ENCODE measurements at regions not wholly inside any gene's neighbourhood (a gene's known extent, or its start where the extent isn't known, plus 50 kb on each side); places are given as distances from the start of the nearest gene placed in this dataset.
A peak's percentile ranks its signal among the peaks of the same experiment; 100 is the strongest.

DNA sequence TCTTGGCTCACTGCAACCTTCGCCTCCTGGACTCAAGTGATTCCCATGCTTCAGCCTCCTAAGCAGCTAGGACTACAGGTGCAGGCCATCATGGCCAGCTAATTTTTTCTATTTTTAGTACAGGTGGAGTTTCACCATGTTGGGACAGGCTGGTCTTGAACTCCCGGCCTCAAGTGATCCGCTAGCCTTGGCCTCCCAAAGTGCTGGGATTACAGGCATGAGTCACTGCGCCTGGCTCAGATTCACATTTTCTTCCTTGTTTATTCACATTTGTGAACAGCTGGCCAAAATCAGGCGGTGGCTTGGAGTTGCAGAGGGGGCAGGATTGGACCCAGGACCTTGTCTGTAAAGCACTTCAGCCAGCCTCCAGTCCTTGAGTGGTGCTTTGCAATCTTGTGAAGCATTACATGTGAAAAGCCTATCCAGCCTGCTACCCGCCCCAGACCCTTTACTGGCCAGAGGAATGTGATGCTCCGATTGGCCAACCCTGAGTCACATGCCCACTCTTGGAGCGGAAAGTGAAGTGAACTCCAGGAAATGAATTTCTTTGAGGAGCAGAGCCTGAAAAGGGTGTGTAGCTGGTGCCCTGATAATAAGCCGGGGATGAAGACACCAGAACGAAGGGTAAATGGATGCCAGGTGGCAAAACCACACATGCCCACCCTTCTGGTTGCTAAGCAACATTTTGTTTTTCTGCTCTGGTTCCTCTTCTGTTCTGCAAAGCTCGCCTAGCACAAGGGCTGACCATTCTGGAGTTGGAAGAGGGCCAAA is 62.6 kb upstream of the PTPRJ start:
- no peaks in the 10 kb centered on the region for H3K27me3 ChIP-seq (ENCODE audit: control insufficient read depth in 4 of 4, insufficient read depth in 4 of 4, low read length in 3 of 4)
- no peak overlapping the region for H3K9ac ChIP-seq (ENCODE audit: low read depth in 1 of 2, low read length in 2 of 2)
- no peak overlapping the region for H3K4me3 ChIP-seq (ENCODE audit: low read depth in 1 of 3, low read length in 3 of 3)
- DNase-seq (ENCODE audit: low spot score), result no peak
- no peaks in the 10 kb centered on the region for H3K36me3 ChIP-seq (ENCODE audit: control insufficient read depth in 4 of 4, insufficient read depth in 3 of 4, low read depth in 1 of 4, low read length in 3 of 4)
- peak; percentile 54 for TF ChIP-seq NR2F2 (IDR thresholded peaks at IDR 0.05)
- TF ChIP-seq SP1 (IDR thresholded peaks at IDR 0.05), result peak; percentile 12
- TF ChIP-seq, protein P1, sequence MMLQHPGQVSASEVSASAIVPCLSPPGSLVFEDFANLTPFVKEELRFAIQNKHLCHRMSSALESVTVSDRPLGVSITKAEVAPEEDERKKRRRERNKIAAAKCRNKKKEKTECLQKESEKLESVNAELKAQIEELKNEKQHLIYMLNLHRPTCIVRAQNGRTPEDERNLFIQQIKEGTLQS (IDR thresholded peaks at IDR 0.05), result no peak
- TF ChIP-seq GABPA (IDR thresholded peaks at IDR 0.05 in 1 of 2, conservative IDR thresholded peaks at IDR 0.05 in 1 of 2), result no peak
- no peak for TF ChIP-seq FOXA1 (IDR thresholded peaks at IDR 0.05)
- TF ChIP-seq TAF1 (conservative IDR thresholded peaks at IDR 0.05), result no peak
- no peak for TF ChIP-seq HNF4G (IDR thresholded peaks at IDR 0.05)
- TF ChIP-seq HNF4A (conservative IDR thresholded peaks at IDR 0.05), result no peak
- TF ChIP-seq RXRA (IDR thresholded peaks at IDR 0.05), result peak in 1 of 2 donors; percentile 6
- peak in 1 of 2 donors; percentile 6 for TF ChIP-seq RAD21 (IDR thresholded peaks at IDR 0.05)
- peak; percentile 71 to 74 for TF ChIP-seq JUND (IDR thresholded peaks at IDR 0.05)
- peaks cover 0 to 3% (median 0%) of the 10 kb centered on the region in 4 donors for H3K4me1 ChIP-seq (ENCODE audit: control insufficient read depth in 4 of 4, insufficient read depth in 4 of 4, low read length in 3 of 4)
- H3K27ac ChIP-seq (ENCODE audit: low read depth in 1 of 2, low read length in 2 of 2), result peak overlapping the region; percentile 0 to 31
- WGBS, result 78% methylated on average over 11 of the region's 11 CpGs
- no peaks in the 10 kb centered on the region for H3K9me3 ChIP-seq (ENCODE audit: control insufficient read depth in 4 of 4, low read length in 3 of 4)

DNA sequence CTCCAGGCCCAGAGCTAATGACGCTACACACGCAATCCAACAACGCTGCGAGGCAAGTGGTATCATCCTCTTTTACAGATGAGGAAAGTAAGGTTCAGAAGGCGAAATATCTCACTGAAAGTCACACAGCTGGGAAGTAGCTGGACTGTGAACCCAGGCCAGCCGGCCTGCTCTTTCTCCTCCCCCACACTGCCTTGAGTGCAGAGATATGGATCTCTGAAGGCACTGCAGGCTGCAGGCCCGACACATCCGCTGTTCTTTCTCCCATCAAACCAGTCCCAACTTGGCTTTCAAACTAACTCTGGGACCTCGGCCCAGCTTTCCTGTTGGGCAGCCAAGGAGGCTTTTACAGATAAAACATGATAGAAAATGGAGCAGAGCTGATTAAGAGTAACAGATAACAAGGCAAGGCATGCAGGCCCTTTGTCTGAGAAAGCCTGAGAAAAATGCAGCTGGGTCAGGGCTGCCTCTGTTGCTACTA is 64.0 kb upstream of the PTPRJ start:
- Histone ChIP-seq H3K9me3 (ENCODE audit: control insufficient read depth in 4 of 4, low read length in 3 of 4) (no peaks in the 10 kb centered on the region), H3K36me3 (ENCODE audit: control insufficient read depth in 4 of 4, insufficient read depth in 3 of 4, low read depth in 1 of 4, low read length in 3 of 4) (no peaks in the 10 kb centered on the region), H3K27ac (ENCODE audit: low read depth in 1 of 2, low read length in 2 of 2) (no peak overlapping the region), H3K27me3 (ENCODE audit: control insufficient read depth in 4 of 4, insufficient read depth in 4 of 4, low read length in 3 of 4) (no peaks in the 10 kb centered on the region), H3K4me3 (ENCODE audit: low read depth in 1 of 3, low read length in 3 of 3) (no peak overlapping the region), H3K4me1 (ENCODE audit: control insufficient read depth in 4 of 4, insufficient read depth in 4 of 4, low read length in 3 of 4) (peaks cover 0 to 3% (median 0%) of the 10 kb centered on the region in 4 donors), H3K9ac (ENCODE audit: low read depth in 1 of 2, low read length in 2 of 2) (no peak overlapping the region)
- DNase-seq (ENCODE audit: low spot score), result no peak
- TF ChIP-seq, protein P2, sequence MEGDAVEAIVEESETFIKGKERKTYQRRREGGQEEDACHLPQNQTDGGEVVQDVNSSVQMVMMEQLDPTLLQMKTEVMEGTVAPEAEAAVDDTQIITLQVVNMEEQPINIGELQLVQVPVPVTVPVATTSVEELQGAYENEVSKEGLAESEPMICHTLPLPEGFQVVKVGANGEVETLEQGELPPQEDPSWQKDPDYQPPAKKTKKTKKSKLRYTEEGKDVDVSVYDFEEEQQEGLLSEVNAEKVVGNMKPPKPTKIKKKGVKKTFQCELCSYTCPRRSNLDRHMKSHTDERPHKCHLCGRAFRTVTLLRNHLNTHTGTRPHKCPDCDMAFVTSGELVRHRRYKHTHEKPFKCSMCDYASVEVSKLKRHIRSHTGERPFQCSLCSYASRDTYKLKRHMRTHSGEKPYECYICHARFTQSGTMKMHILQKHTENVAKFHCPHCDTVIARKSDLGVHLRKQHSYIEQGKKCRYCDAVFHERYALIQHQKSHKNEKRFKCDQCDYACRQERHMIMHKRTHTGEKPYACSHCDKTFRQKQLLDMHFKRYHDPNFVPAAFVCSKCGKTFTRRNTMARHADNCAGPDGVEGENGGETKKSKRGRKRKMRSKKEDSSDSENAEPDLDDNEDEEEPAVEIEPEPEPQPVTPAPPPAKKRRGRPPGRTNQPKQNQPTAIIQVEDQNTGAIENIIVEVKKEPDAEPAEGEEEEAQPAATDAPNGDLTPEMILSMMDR (IDR thresholded peaks at IDR 0.05; ENCODE audit: low read depth, low read length, missing input control), result no peak
- TF ChIP-seq GABPA (IDR thresholded peaks at IDR 0.05 in 1 of 2, conservative IDR thresholded peaks at IDR 0.05 in 1 of 2), result no peak
- TF ChIP-seq, protein P3, sequence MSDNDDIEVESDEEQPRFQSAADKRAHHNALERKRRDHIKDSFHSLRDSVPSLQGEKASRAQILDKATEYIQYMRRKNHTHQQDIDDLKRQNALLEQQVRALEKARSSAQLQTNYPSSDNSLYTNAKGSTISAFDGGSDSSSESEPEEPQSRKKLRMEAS (IDR thresholded peaks at IDR 0.05), result no peak
- TF ChIP-seq JUND (IDR thresholded peaks at IDR 0.05), result no peak
- TF ChIP-seq RAD21 (IDR thresholded peaks at IDR 0.05), result no peak
- no peak for TF ChIP-seq YY1 (IDR thresholded peaks at IDR 0.05)
- no peak for TF ChIP-seq FOXA1 (IDR thresholded peaks at IDR 0.05)
- no peak for TF ChIP-seq ZBTB33 (IDR thresholded peaks at IDR 0.05)
- TF ChIP-seq, protein P4, sequence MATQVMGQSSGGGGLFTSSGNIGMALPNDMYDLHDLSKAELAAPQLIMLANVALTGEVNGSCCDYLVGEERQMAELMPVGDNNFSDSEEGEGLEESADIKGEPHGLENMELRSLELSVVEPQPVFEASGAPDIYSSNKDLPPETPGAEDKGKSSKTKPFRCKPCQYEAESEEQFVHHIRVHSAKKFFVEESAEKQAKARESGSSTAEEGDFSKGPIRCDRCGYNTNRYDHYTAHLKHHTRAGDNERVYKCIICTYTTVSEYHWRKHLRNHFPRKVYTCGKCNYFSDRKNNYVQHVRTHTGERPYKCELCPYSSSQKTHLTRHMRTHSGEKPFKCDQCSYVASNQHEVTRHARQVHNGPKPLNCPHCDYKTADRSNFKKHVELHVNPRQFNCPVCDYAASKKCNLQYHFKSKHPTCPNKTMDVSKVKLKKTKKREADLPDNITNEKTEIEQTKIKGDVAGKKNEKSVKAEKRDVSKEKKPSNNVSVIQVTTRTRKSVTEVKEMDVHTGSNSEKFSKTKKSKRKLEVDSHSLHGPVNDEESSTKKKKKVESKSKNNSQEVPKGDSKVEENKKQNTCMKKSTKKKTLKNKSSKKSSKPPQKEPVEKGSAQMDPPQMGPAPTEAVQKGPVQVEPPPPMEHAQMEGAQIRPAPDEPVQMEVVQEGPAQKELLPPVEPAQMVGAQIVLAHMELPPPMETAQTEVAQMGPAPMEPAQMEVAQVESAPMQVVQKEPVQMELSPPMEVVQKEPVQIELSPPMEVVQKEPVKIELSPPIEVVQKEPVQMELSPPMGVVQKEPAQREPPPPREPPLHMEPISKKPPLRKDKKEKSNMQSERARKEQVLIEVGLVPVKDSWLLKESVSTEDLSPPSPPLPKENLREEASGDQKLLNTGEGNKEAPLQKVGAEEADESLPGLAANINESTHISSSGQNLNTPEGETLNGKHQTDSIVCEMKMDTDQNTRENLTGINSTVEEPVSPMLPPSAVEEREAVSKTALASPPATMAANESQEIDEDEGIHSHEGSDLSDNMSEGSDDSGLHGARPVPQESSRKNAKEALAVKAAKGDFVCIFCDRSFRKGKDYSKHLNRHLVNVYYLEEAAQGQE (IDR thresholded peaks at IDR 0.05), result no peak
- TF ChIP-seq, protein P1 (IDR thresholded peaks at IDR 0.05), result no peak
- no peak for TF ChIP-seq HNF4G (IDR thresholded peaks at IDR 0.05)
- 77% methylated on average over 9 of the region's 9 CpGs for WGBS
